Neural cell (in vitro differentiated cells): ENCODE measurements at regions not wholly inside any gene's neighbourhood (a gene's known extent, or its start where the extent isn't known, plus 50 kb on each side); places are given as distances from the start of the nearest gene placed in this dataset.

Experiments
- H2AFZ ChIP-seq: fragments of 200-600, 300-800 bp; sonication (generic), shearing (Covaris generic); 2 replicates; pipeline ENCODE4 v1.6.0; 2014; ENCODE audit warnings: low read depth, mild to moderate bottlenecking, antibody characterized with exemption, low read length, moderate library complexity
- H3F3A ChIP-seq: fragments of 200-600 bp; shearing (Covaris generic); 2 replicates; pipeline ENCODE4 v1.6.1; 2016; ENCODE audit warnings: mild to moderate bottlenecking, moderate library complexity, mixed read lengths, antibody characterized with exemption, low read length; ENCODE audit not compliant: insufficient read depth, poor library complexity, severe bottlenecking
- H3K27ac ChIP-seq: fragments of 200-600, 300-800 bp; sonication (generic), shearing (Covaris generic); 2 replicates; pipeline ENCODE4 v1.5.1; 2014; ENCODE audit warnings: mild to moderate bottlenecking, low read length, moderate library complexity
- H3K27me3 ChIP-seq: fragments of 300-800, 200-600 bp; sonication (generic), shearing (Covaris generic); 2 replicates; pipeline ENCODE4 v1.6.0; 2014; ENCODE audit warnings: mild to moderate bottlenecking, low read depth, low read length, moderate library complexity; ENCODE audit not compliant: insufficient read depth
- H3K36me3 ChIP-seq: fragments of 300-800, 200-600 bp; sonication (generic), shearing (Covaris generic); 2 replicates; pipeline ENCODE4 v1.5.1; 2014; ENCODE audit warnings: mild to moderate bottlenecking, antibody characterized with exemption, low read length, moderate library complexity; ENCODE audit not compliant: insufficient read depth
- H3K4me2 ChIP-seq: fragments of 300-800, 200-600 bp; sonication (generic), shearing (Covaris generic); 2 replicates; pipeline ENCODE4 v1.6.0; 2014; ENCODE audit warnings: mild to moderate bottlenecking, low read length
- H3K4me3 ChIP-seq: fragments of 300-800, 200-600 bp; sonication (generic), shearing (Covaris generic); 2 replicates; pipeline ENCODE4 v1.5.1; 2014; ENCODE audit warnings: mild to moderate bottlenecking, low read length, moderate library complexity
- H3K79me2 ChIP-seq: fragments of 200-600 bp; shearing (Covaris generic); replicated peaks from 2 replicates; pipeline ENCODE4 v1.6.0; 2014; ENCODE audit warnings: mild to moderate bottlenecking, low read length, moderate library complexity; ENCODE audit not compliant: insufficient read depth
- H3K9ac ChIP-seq: fragments of 300-800, 200-600 bp; sonication (generic), shearing (Covaris generic); 2 replicates; pipeline ENCODE4 v1.6.1; 2016; ENCODE audit warnings: mild to moderate bottlenecking, low read length, mixed read lengths
- H3K9me2 ChIP-seq: fragments of 200-600 bp; shearing (Covaris generic); 2 replicates; pipeline ENCODE4 v1.6.1; 2016; ENCODE audit warnings: mild to moderate bottlenecking, low read length, mixed read lengths; ENCODE audit not compliant: insufficient read depth
- H3K9me3 ChIP-seq: fragments of 200-600, 300-800 bp; sonication (generic), shearing (Covaris generic); 2 replicates; pipeline ENCODE4 v1.6.1; 2016; ENCODE audit warnings: mild to moderate bottlenecking, mixed run types, low read length, moderate library complexity, mixed read lengths
- H4K20me1 ChIP-seq: fragments of 200-600 bp; shearing (Covaris generic); 2 replicates; pipeline ENCODE4 v1.6.1; 2016; ENCODE audit warnings: mild to moderate bottlenecking, mixed run types; ENCODE audit not compliant: insufficient read depth
- CTCF ChIP-seq: fragments of 450-650 bp; IDR thresholded peaks from 2 replicates; pipeline ENCODE4 v1.5.1; 2014; ENCODE audit warnings: antibody characterized with exemption, mild to moderate bottlenecking, moderate library complexity; ENCODE audit not compliant: poor library complexity, severe bottlenecking
- EP300 ChIP-seq: fragments of 450-650 bp; conservative IDR thresholded peaks from 2 replicates; pipeline ENCODE4 v1.6.1; 2014; ENCODE audit warnings: antibody characterized with exemption, mild to moderate bottlenecking, moderate library complexity; ENCODE audit not compliant: poor library complexity, severe bottlenecking
- EZH2 ChIP-seq: fragments of 200-600, 300-800 bp; shearing (Covaris generic), sonication (generic); IDR thresholded peaks from 2 replicates; pipeline ENCODE4 v1.6.1; 2014; ENCODE audit warnings: antibody characterized with exemption, low read length, borderline replicate concordance, mild to moderate bottlenecking; ENCODE audit not compliant: insufficient read depth, poor library complexity, severe bottlenecking
- MXI1 ChIP-seq: fragments of 450-650 bp; conservative IDR thresholded peaks from 2 replicates; pipeline ENCODE4 v1.6.1; 2014; ENCODE audit warnings: antibody characterized with exemption, mild to moderate bottlenecking; ENCODE audit not compliant: poor library complexity, severe bottlenecking
- POLR2AphosphoS5 ChIP-seq: IDR thresholded peaks from 2 replicates; pipeline ENCODE4 v1.6.1; 2012
- RAD21 ChIP-seq: fragments of 450-650 bp; conservative IDR thresholded peaks from 2 replicates; pipeline ENCODE4 v1.6.1; 2014; ENCODE audit warnings: antibody characterized with exemption, mild to moderate bottlenecking, moderate library complexity
- SMC3 ChIP-seq: fragments of 450-650 bp; conservative IDR thresholded peaks from 2 replicates; pipeline ENCODE4 v1.6.1; 2014; ENCODE audit warnings: antibody characterized with exemption, mild to moderate bottlenecking, moderate library complexity; ENCODE audit not compliant: poor library complexity
- TAF1 ChIP-seq: IDR thresholded peaks from 2 replicates; pipeline ENCODE4 v1.6.1; 2012; ENCODE audit warnings: low read depth
- TF ChIP-seq, protein P1 (sequence below): IDR thresholded peaks from 2 replicates; pipeline ENCODE4 v1.6.1; 2012; ENCODE audit warnings: borderline replicate concordance

DNA sequence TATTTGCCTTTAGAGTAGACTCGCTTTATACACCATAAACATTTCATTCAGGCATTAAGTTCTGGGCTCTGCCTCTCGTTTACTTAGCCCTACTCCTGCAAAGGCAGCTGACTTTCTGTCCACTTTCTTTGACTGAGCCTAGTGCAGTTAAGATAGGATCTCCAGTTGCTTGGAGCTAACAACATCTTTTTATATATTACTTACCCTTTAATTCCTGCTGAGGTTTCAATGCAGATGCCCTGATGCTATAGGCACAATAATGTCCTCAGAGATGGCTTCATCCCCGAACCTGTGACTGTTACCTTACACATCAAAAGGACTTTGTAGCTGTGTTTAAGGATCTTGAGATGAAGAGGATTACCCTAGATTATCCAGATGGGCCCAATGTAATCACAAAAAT is 505.8 kb upstream of the TNP1 start:
- Histone ChIP-seq H3K27me3 (no peaks in the 10 kb centered on the region), H2AFZ (no peak overlapping the region), H3F3A (no peaks in the 10 kb centered on the region), H3K36me3 (no peaks in the 10 kb centered on the region), H3K9ac (no peak overlapping the region), H3K4me3 (no peak overlapping the region), H3K79me2 (no peaks in the 10 kb centered on the region), H3K4me2 (no peak overlapping the region), H4K20me1 (no peaks in the 10 kb centered on the region), H3K9me2 (no peaks in the 10 kb centered on the region), H3K9me3 (no peaks in the 10 kb centered on the region), H3K27ac (no peak overlapping the region)
- TF ChIP-seq, protein P1, sequence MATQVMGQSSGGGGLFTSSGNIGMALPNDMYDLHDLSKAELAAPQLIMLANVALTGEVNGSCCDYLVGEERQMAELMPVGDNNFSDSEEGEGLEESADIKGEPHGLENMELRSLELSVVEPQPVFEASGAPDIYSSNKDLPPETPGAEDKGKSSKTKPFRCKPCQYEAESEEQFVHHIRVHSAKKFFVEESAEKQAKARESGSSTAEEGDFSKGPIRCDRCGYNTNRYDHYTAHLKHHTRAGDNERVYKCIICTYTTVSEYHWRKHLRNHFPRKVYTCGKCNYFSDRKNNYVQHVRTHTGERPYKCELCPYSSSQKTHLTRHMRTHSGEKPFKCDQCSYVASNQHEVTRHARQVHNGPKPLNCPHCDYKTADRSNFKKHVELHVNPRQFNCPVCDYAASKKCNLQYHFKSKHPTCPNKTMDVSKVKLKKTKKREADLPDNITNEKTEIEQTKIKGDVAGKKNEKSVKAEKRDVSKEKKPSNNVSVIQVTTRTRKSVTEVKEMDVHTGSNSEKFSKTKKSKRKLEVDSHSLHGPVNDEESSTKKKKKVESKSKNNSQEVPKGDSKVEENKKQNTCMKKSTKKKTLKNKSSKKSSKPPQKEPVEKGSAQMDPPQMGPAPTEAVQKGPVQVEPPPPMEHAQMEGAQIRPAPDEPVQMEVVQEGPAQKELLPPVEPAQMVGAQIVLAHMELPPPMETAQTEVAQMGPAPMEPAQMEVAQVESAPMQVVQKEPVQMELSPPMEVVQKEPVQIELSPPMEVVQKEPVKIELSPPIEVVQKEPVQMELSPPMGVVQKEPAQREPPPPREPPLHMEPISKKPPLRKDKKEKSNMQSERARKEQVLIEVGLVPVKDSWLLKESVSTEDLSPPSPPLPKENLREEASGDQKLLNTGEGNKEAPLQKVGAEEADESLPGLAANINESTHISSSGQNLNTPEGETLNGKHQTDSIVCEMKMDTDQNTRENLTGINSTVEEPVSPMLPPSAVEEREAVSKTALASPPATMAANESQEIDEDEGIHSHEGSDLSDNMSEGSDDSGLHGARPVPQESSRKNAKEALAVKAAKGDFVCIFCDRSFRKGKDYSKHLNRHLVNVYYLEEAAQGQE: no peak
- TF ChIP-seq POLR2AphosphoS5: no peak
- no peak for TF ChIP-seq TAF1
- TF ChIP-seq SMC3: no peak
- no peak for TF ChIP-seq EP300
- TF ChIP-seq MXI1: no peak
- TF ChIP-seq CTCF: no peak
- TF ChIP-seq RAD21: no peak
- no peak for TF ChIP-seq EZH2

GRCh38 chr2:217364224-217364623 is 504.4 kb upstream of the TNP1 start:
- no peaks in the 10 kb centered on the region for H3K9me3 ChIP-seq
- no peaks in the 10 kb centered on the region for H3K27me3 ChIP-seq
- TF ChIP-seq CTCF (no peak), RAD21 (no peak), SMC3 (no peak), MXI1 (no peak), EP300 (no peak), EZH2 (no peak), POLR2AphosphoS5 (no peak)
- H3K4me2 ChIP-seq: no peak overlapping the region
- H3K9ac ChIP-seq: no peak overlapping the region
- H3K9me2 ChIP-seq: no peaks in the 10 kb centered on the region
- H2AFZ ChIP-seq: no peak overlapping the region
- H3K36me3 ChIP-seq: no peaks in the 10 kb centered on the region
- no peaks in the 10 kb centered on the region for H4K20me1 ChIP-seq
- H3K27ac ChIP-seq: no peak overlapping the region
- H3K4me3 ChIP-seq: no peak overlapping the region
- H3F3A ChIP-seq: no peaks in the 10 kb centered on the region
- no peaks in the 10 kb centered on the region for H3K79me2 ChIP-seq
